HepG2 (cell line): ENCODE measurements at regions not wholly inside any gene's neighbourhood (a gene's known extent, or its start where the extent isn't known, plus 50 kb on each side); places are given as distances from the start of the nearest gene placed in this dataset.
A peak's percentile ranks its signal among the peaks of the same experiment; 100 is the strongest.

Source experiments
- ATAC-seq: fragments of 200-7000 bp; cut with Tn5 transposase; 3 replicates; pipeline ENCODE4 v1.9.1; 2020; ENCODE audit warnings: mild to moderate bottlenecking, moderate library complexity
- BruUV-seq: library from RNA; stranded (reverse); fragments of 400-500 nt; replicated peaks from 2 replicates; lab custom pipeline; 2021; lab: Mats Ljungman, UMichigan
- CTCF ChIA-PET: fragments of 300-600 bp; formaldehyde crosslinking; extraction: SDS; loops from one replicate; lab custom pipeline; 2021; ENCODE audit warnings: low total read pairs, inconsistent platforms, low intra/inter-chr PET ratio; lab: Yijun Ruan, JAX
- POLR2A ChIA-PET: fragments of 350-600 bp; sonication (Branson Sonifier 250); formaldehyde crosslinking; loops from one replicate; lab custom pipeline; 2020; ENCODE audit warnings: antibody characterized with exemption, inconsistent platforms; lab: Yijun Ruan, JAX
- DNase-seq: peaks from one replicate; pipeline ENCODE4 v3.0.0-alpha.2; 2015; ENCODE audit warnings: low spot score
- FAIRE-seq: peaks from 3 replicates; lab custom pipeline; 2011; peaks lifted over from hg19 to GRCh38; lab: Jason Lieb, UNC
- H2AFZ ChIP-seq: one replicate; pipeline ENCODE4 v1.6.1; 2011; ENCODE audit warnings: low read length, inconsistent platforms
- H3K27ac ChIP-seq: fragments of 300-600 bp; 3 replicates; pipeline ENCODE4 v1.8.0; 2011; ENCODE audit warnings: mixed run types, mild to moderate bottlenecking, mixed read lengths, low read length, inconsistent platforms; ENCODE audit not compliant: insufficient read depth; ENCODE audit errors: extremely low read length
- H3K27me3 ChIP-seq, 2 experiments: fragments of 200-600 bp in 1 of 2; 2 replicates in 1 of 2; 3 replicates in 1 of 2; pipeline versions ENCODE4 v1.6.0 to v1.8.0; 2011; ENCODE audit warnings: low read length in 2 of 2, mild to moderate bottlenecking in 2 of 2, moderate library complexity in 2 of 2, inconsistent platforms in 1 of 2; ENCODE audit not compliant: insufficient read depth in 2 of 2, control insufficient read depth in 1 of 2
- H3K36me3 ChIP-seq, 2 experiments: fragments of 200-600 bp in 1 of 2; replicated peaks in 1 of 2; 2 replicates in 1 of 2; 3 replicates in 1 of 2; pipeline versions ENCODE4 v1.5.1 to v1.8.0; 2011; ENCODE audit warnings: low read length in 2 of 2, inconsistent platforms in 1 of 2; ENCODE audit not compliant: insufficient read depth in 2 of 2, control insufficient read depth in 1 of 2
- H3K4me1 ChIP-seq: 2 replicates; pipeline ENCODE4 v1.5.1; 2012; ENCODE audit warnings: low read length, inconsistent platforms; ENCODE audit not compliant: insufficient read depth
- H3K4me2 ChIP-seq: 2 replicates; pipeline ENCODE4 v1.6.0; 2011; ENCODE audit warnings: low read depth, low read length, inconsistent platforms
- H3K4me3 ChIP-seq, 3 experiments: fragments of 200-600 bp in 1 of 3; sonication (generic), shearing (Covaris generic) in 1 of 3; replicated peaks in 1 of 3; 2 replicates each; pipeline ENCODE4 v1.5.1; 2011 to 2016; ENCODE audit warnings: low read length in 3 of 3, inconsistent platforms in 2 of 3, low read depth in 2 of 3, mild to moderate bottlenecking in 2 of 3, control low read depth in 1 of 3, mixed read lengths in 1 of 3; ENCODE audit not compliant: insufficient read depth in 1 of 3
- H3K79me2 ChIP-seq: one replicate; pipeline ENCODE4 v1.6.1; 2011; ENCODE audit warnings: low read length, inconsistent platforms; ENCODE audit not compliant: insufficient read depth
- H3K9ac ChIP-seq: 2 replicates; pipeline ENCODE4 v1.6.0; 2011; ENCODE audit warnings: mild to moderate bottlenecking, low read depth, low read length, inconsistent platforms; ENCODE audit not compliant: insufficient read depth
- H3K9me3 ChIP-seq: 2 replicates; pipeline ENCODE4 v1.5.1; 2012; ENCODE audit warnings: mild to moderate bottlenecking, low read length
- H4K20me1 ChIP-seq: 2 replicates; pipeline ENCODE4 v1.6.0; 2011; ENCODE audit warnings: inconsistent platforms, mild to moderate bottlenecking, low read length, moderate library complexity; ENCODE audit not compliant: insufficient read depth
- ATF1 ChIP-seq: IDR thresholded peaks from 2 replicates; pipeline ENCODE4 v1.6.1; 2016; ENCODE audit warnings: mild to moderate bottlenecking, control low read depth
- ATF7-NPFF ChIP-seq: sonication (generic); formaldehyde crosslinking; IDR thresholded peaks from 2 replicates; pipeline ENCODE4 v1.8.1; 2023; ENCODE audit warnings: mild to moderate bottlenecking, low read depth, missing genetic modification reagents, moderate library complexity
- ETS1 ChIP-seq: sonication (generic); formaldehyde crosslinking; IDR thresholded peaks from 2 replicates; pipeline ENCODE4 v1.4.0; 2020; ENCODE audit warnings: missing genetic modification reagents
- HNF4A ChIP-seq: sonication (generic); formaldehyde crosslinking; IDR thresholded peaks from 2 replicates; pipeline ENCODE4 v1.4.0; 2020; ENCODE audit warnings: missing genetic modification reagents
- MAFK ChIP-seq, 2 experiments: IDR thresholded peaks in 1 of 2; conservative IDR thresholded peaks in 1 of 2; 2 replicates each; pipeline ENCODE4 v1.6.1; 2011; ENCODE audit warnings: improper control_type of control experiment in 2 of 2, low read length in 2 of 2
- NFKBIZ ChIP-seq: IDR thresholded peaks from 2 replicates; pipeline ENCODE4 v1.6.1; 2018; ENCODE audit warnings: missing genetic modification reagents, missing compliant biosample characterization
- PITX1 ChIP-seq: sonication (generic); formaldehyde crosslinking; IDR thresholded peaks from 2 replicates; pipeline ENCODE4 v1.5.1; 2020; ENCODE audit warnings: mild to moderate bottlenecking, missing genetic modification reagents
- RELA ChIP-seq: sonication (generic); formaldehyde crosslinking; IDR thresholded peaks from 2 replicates; pipeline ENCODE4 v1.4.0; 2020; ENCODE audit warnings: missing genetic modification reagents
- SIN3B ChIP-seq: fragments of 150-350 bp; IDR thresholded peaks from 2 replicates; pipeline ENCODE4 v1.6.1; 2014; ENCODE audit warnings: low read length
- ZFP36L2 ChIP-seq: sonication (generic); formaldehyde crosslinking; IDR thresholded peaks from 2 replicates; pipeline ENCODE4 v1.4.0; 2020; ENCODE audit warnings: missing genetic modification reagents
- ZNF567 ChIP-seq: sonication (generic); formaldehyde crosslinking; IDR thresholded peaks from 2 replicates; pipeline ENCODE4 v1.8.1; 2023; ENCODE audit warnings: mild to moderate bottlenecking, missing genetic modification reagents, borderline replicate concordance
- ZNF709 ChIP-seq: sonication (generic); formaldehyde crosslinking; IDR thresholded peaks from 2 replicates; pipeline ENCODE4 v1.5.0; 2020; ENCODE audit warnings: mild to moderate bottlenecking, missing genetic modification reagents
- ZNF740 ChIP-seq: sonication (generic); formaldehyde crosslinking; IDR thresholded peaks from 2 replicates; pipeline ENCODE4 v1.4.0; 2020; ENCODE audit warnings: missing genetic modification reagents
- ZSCAN22 ChIP-seq: sonication (generic); formaldehyde crosslinking; IDR thresholded peaks from 2 replicates; pipeline ENCODE4 v1.4.0; 2020; ENCODE audit warnings: mild to moderate bottlenecking, missing genetic modification reagents
- WGBS: methylation state at CpG from one replicate; pipeline ENCODE4 v1.1.6; 2017; ENCODE audit warnings: low lambda C conversion rate; 5-methylcytosine and 5-hydroxymethylcytosine counted together
- in situ Hi-C: cut with HindIII; loops from 2 replicates; pipeline ENCODE4 v1.10.0; 2017; ENCODE audit warnings: low pct_unique_long_range_greater_than_20kb; ENCODE audit not compliant: extremely low pct_ligation_motif_present
- intact Hi-C: fragments of 100-400 bp; cut with micrococcal nuclease; formaldehyde crosslinking; loops from one replicate; pipeline ENCODE4 v1.10.0; 2022; ENCODE audit not compliant: unreplicated experiment

GRCh38 chr10:10772411-10772810 lies 245.3 kb upstream of the CELF2 start (continued):
- no peak for TF ChIP-seq ATF1 (CRISPR knock-in tag)

- ATAC-seq (no peak), DNase-seq (no peak), FAIRE-seq (no peak)
- BruUV-seq, result no TSS peak
- H3K9ac ChIP-seq, result no peak overlapping the region
- no peak overlapping the region for H3K4me3 ChIP-seq
- intact Hi-C loops (no loop called here), in situ Hi-C loops (no loop called here)
- no peaks in the 10 kb centered on the region for H3K27me3 ChIP-seq
- POLR2A ChIA-PET, result no interaction called here
- CTCF ChIA-PET, result no interaction called here
- H3K27ac ChIP-seq, result no peak overlapping the region
- H3K79me2 ChIP-seq, result no peaks in the 10 kb centered on the region
- peaks cover 28% of the 10 kb centered on the region for H3K9me3 ChIP-seq
- H3K4me2 ChIP-seq, result no peak overlapping the region
- H3K4me1 ChIP-seq, result no peaks in the 10 kb centered on the region
- TF ChIP-seq MAFK (conservative IDR thresholded peaks at IDR 0.05 in 1 of 2, IDR thresholded peaks at IDR 0.05 in 1 of 2; ENCODE audit: low read length in 2 of 2) (peak; percentile 45 to 55; a peak in 3 of 4 replicates), ZNF567 (CRISPR knock-in tag) (no peak)
- no peak overlapping the region for H2AFZ ChIP-seq
- no peaks in the 10 kb centered on the region for H4K20me1 ChIP-seq
- 1% methylated on average over 6 of the region's 6 CpGs for WGBS
- H3K36me3 ChIP-seq, result no peaks in the 10 kb centered on the region
These were observed 244.7 kb upstream of the CELF2 start for GRCh38 chr10:10772874-10773508.

GRCh38 chr10:10774416-10774815 lies 243.3 kb upstream of the CELF2 start:
- no peak for DNase-seq
- Histone ChIP-seq H3K4me3 (no peak overlapping the region), H2AFZ (no peak overlapping the region), H3K9ac (no peak overlapping the region), H3K4me2 (no peak overlapping the region), H3K4me1 (no peaks in the 10 kb centered on the region), H3K36me3 (no peaks in the 10 kb centered on the region), H3K79me2 (no peaks in the 10 kb centered on the region), H3K9me3 (peaks cover 31% of the 10 kb centered on the region), H3K27ac (no peak overlapping the region), H3K27me3 (no peaks in the 10 kb centered on the region), H4K20me1 (no peaks in the 10 kb centered on the region)
- BruUV-seq, result no TSS peak
- CTCF ChIA-PET, result no interaction called here
- in situ Hi-C loops (no loop called here), intact Hi-C loops (no loop called here)
- FAIRE-seq, result no peak
- POLR2A ChIA-PET, result no interaction called here
- ATAC-seq, result no peak
- 68% methylated on average over 7 of the region's 9 CpGs for WGBS
- no peak for TF ChIP-seq ETS1
- no peak for TF ChIP-seq SIN3B
- no peak for TF ChIP-seq ZSCAN22 (CRISPR knock-in tag)
- TF ChIP-seq ATF7-NPFF (CRISPR knock-in tag), result no peak
- TF ChIP-seq ZFP36L2 (CRISPR knock-in tag), result no peak
- no peak for TF ChIP-seq RELA (CRISPR knock-in tag)
- no peak for TF ChIP-seq NFKBIZ (CRISPR knock-in tag)
- TF ChIP-seq HNF4A (CRISPR knock-in tag), result no peak
- TF ChIP-seq ZNF740 (CRISPR knock-in tag), result no peak
- no peak for TF ChIP-seq PITX1 (CRISPR knock-in tag)
- TF ChIP-seq ZNF709, result no peak
